GM19351 (cell line): ENCODE measurements at regions not wholly inside any gene's neighbourhood (a gene's known extent, or its start where the extent isn't known, plus 50 kb on each side); places are given as distances from the start of the nearest gene placed in this dataset.

Source experiments
- ATAC-seq: cut with Tn5 transposase; IDR thresholded peaks from one replicate; pipeline ENCODE4 v1.9.1; 2021; ENCODE audit warnings: mild to moderate bottlenecking, moderate library complexity; ENCODE audit not compliant: unreplicated experiment

DNA sequence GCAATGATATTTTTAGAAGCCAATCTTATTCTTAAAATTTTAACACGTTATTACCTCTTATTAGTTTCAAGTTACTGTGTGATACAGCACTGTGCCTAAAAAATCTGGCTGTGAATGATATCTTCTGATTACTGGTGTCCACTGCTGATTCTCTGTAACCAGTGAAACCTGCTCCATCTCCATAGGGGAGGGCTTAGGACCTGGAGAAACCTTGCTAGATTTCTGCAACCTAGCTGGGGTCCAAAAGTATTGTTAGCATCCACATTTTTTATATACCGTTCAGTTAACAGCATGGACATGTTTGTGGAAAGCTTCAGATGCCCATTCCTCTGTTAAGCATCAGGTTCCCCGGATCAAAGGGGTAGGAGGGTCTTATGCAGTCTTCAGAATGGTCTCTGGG is 193.9 kb upstream of the TOPAZ1 start:
- no peak for ATAC-seq

DNA sequence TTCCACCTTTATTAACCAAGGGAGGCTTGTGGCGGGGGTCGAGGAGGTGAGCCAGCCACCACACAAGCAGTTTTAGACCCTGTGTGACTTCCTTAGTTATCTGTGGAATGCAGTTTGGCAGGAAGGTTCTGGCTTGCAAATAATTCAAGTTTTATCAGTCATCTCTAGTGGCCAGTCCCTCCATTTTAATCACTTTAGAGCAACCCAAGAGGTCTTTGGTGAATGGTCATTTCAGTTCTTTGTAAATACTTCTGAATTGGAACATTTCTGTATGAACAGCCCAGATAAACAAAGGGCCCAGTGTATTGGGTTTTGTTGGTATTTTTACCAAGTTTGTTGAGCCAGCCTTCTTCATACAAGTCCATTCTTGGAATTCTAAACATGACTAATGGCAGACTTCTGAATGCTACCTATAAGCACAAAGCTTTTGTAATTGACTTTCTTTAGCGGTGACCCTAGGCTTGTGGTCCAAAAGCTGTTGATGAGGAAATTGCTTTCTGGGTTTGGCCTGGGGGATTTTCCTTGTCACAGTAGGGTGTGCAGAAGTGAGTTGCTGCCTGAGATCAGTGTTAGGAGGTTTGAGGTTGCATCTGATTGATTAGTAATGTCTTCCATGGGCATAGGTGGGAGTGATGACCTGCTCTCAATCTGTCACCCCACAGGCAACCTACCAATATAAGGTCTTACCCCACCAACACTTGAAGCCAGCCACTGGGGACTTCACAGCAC is 193.3 kb upstream of the TOPAZ1 start:
- ATAC-seq = no peak

GRCh38 chr3:44048949-44049348 is 192.7 kb upstream of the TOPAZ1 start:
- ATAC-seq = no peak

DNA sequence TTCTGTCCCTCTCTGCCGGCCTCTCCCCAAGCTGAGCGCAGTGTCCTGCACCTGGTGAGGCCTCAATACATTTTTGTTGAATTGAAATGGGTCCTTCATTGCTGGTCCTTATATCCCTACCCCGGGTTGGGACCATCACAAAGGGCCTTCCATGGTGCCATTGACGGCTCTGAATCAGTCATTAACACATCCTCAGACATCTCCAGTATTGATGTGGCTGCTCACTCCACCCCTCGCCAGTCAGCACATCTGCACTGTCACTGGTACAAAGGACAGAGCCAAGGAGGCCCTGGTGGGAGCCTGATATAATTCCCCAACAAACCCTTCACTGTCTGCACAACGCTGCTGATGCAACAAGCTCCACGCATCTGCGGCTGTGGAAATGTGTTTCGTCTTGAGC is 191.6 kb upstream of the TOPAZ1 start:
- no peak for ATAC-seq

GRCh38 chr3:44050867-44051266 is 190.8 kb upstream of the TOPAZ1 start:
- no peak for ATAC-seq

GRCh38 chr3:44055951-44056350 is 185.7 kb upstream of the TOPAZ1 start:
- no peak for ATAC-seq

GRCh38 chr3:44056446-44057240 is 185.0 kb upstream of the TOPAZ1 start:
- no peak for ATAC-seq

DNA sequence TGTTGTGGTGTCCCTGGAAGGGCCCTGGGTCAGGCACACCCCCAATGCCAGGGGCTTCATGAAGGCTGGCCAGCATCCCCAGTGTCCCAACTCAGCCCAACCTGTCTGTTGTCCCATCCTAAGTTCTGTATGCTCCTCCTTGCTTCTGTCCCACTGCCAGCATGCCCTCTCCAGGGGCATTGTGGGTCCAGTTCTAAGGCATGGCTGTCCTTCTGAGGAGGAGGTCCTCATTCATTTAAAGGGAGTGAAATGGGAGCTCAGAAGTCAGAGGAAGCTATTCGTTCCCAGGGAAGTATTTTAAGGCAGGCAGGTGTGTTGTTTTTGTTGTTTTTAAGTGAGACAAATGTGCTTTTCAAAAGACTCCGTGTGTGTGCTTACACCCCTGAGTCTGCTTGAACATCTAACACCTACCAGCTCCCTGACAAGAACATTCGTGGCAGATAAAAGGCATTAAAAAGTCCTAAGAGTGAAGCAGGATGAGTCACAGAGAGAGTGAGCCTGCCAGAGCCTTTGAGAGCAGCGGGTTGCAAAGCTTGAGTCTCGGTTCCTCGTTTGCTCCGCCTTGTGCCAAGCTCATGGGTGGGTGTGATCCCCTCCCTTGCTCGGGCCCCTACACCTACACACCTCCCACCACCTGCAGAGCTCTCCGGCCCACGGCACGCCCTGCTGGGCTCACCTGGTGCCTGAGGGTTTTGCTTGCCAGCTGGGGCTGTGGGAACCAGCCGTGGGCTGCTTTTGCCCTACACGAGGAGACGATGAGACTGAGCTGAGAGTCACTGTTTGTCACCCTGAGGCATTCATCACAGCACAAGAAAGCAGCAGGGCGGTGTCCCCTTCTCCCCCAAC is 183.4 kb upstream of the TOPAZ1 start:
- ATAC-seq = peak; percentile 96

- ATAC-seq = peak; percentile 23
Measured at GRCh38 chr3:44058868-44059203, 182.8 kb upstream of the TOPAZ1 start.

- no peak for ATAC-seq
Measured at GRCh38 chr3:44060164-44060563, 181.5 kb upstream of the TOPAZ1 start.

DNA sequence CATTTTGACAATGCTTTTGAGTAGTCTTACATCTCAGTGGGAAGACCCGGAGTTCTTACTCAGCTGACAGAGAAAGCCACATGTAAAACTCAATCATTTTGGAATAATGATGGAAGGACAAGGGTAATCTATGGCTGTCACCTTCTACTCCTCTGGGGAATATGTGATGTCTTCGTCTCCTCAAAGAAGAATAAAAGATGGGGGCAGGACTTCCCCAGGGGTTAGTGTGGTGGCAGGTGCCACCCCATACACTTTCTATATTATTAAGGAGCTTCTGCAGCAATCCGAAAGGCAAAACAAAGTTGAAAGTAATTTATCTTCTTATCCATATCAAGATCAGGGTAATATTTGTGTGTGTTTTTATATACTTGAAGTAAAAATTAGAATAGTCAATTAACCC is 180.4 kb upstream of the TOPAZ1 start:
- no peak for ATAC-seq

DNA sequence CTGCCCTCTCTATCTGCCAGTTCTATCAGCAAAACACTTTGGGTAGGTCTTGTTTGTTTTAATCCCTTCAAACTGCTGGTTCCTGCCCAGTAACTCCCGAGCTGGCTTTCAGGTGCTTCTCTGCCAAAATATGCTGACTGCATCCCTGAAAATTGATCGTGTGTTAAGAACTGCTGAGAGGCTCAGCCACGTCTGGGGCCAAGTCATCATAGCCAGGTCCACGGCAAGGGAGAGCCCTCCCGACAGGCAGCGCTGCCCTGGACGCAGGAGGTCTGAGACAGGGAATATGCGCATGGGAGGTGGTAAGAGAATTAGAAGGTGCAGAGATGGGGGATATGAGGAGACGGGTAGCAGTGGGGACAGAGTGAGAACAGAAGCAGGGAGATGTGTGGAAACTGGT is 179.7 kb upstream of the TOPAZ1 start:
- ATAC-seq = no peak

GRCh38 chr3:44065311-44066094 is 176.2 kb upstream of the TOPAZ1 start:
- ATAC-seq = no peak

GRCh38 chr3:44066806-44067205 is 174.9 kb upstream of the TOPAZ1 start:
- ATAC-seq = no peak

DNA sequence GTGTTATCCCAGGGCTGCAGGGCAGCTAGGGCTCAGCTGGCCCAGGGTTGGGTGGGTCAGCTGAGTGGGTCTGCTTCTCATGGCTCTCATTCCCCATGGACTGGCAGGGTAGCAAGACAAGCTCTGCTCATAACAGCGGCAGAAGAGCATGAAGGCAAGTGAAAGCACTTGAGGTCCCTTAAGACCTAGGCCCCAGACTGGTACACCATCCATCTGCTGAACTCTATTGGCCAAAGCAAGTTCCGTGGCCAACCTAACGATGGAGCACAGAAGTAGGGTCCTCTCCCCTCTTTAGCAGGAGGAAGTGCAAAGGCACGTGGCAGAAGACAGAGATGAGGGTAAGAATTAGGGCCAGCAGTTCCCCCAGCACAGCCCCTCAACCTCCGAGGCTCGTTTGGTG is 174.3 kb upstream of the TOPAZ1 start:
- no peak for ATAC-seq

DNA sequence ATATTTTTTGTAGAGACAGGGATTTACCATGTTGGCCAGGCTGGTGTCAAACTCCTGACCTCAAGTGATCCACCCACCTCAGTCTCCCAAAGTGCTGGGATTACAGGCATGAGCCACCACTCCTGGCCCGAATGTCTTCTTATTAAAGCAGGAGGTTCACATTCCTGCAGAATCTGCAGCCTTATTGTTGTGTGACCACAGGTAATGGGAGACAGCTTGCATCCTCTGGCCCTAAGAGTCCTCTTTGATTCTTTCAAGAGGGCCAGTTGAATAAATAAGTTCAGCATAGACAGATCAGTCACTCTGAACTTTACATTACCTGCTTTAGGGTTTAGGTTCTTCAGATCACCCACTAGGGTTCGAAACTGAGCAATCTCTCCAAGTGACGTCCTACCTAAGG is 172.9 kb upstream of the TOPAZ1 start:
- no peak for ATAC-seq

DNA sequence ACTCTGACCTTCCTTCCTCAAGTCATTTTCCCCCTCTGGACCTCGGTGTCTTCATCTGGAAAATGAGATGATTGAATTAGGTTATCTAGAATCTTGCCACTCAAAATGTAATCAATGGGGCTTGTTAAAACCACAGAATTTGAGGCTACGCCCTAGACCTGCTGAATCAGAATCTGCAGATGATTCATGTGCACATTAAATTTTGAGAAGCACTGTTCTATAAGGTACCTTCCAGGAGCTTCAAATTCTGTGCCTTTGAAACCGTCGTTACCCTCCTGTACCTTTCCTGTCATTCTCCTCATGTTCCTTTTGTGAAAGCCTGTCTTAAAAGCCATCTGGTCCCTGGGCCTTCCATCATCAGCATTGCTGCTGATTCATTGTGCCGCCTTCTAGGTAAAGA is 172.4 kb upstream of the TOPAZ1 start:
- ATAC-seq = no peak

DNA sequence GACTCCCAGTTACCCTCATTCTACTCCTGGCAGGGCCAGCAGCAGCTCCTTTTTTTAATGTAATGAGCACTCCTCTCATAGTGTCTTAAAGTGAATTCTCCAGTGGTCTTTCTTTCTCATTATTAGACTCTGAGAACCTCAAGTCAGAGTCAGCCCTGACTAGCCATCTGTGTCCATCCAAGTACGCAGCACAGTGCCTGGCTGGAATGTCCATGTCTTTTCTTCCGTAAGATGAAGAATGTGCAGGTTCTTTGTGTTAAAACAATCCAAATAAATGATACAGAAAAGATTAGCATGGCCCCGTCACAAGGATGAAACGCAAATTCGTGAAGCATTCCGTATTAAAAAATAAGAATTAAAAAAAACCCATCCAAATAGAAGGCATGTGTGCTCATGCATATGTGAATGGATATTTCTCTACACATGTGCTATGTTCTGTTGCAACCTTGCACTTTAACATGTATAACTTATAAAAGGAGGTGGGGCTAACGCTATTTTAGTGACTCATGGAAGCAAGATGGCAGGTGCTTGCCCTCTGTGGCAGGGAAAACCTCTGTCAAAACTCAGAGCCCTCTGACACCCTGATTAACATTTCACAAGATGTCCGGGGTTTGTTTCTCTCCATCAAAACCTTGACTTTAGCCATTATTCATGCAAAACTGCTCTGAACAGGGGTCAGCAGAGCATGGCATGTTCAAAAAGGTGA is 170.7 kb upstream of the TOPAZ1 start:
- ATAC-seq = no peak

- no peak for ATAC-seq
Measured at GRCh38 chr3:44072601-44073540, 168.8 kb upstream of the TOPAZ1 start.
